ENCODE measurements at regions not wholly inside any gene's neighbourhood (a gene's known extent, or its start where the extent isn't known, plus 50 kb on each side); places are given as distances from the start of the nearest gene placed in this dataset.

GRCh38 chr14:101028971-101029667 is 125.6 kb upstream of the RTL1 start:
- intact Hi-C loops (cut with micrococcal nuclease), result no loop called here
- no peak overlapping the region for H3K4me3 ChIP-seq (ENCODE audit: low read length)
- Mint-ChIP-seq H3K27ac (no peak overlapping the region), H3K4me3 (no peak overlapping the region), H3K27me3 (ENCODE audit: low read depth in 2 of 2) (no peaks in the 10 kb centered on the region), H3K36me3 (no peaks in the 10 kb centered on the region), H3K9me3 (no peaks in the 10 kb centered on the region), H3K4me1 (no peaks in the 10 kb centered on the region)
- no peaks in the 10 kb centered on the region for H3K36me3 ChIP-seq (ENCODE audit: control insufficient read depth, insufficient read depth, low read length)
- no peak for TF ChIP-seq CTCF (IDR thresholded peaks at IDR 0.05)
- no peaks in the 10 kb centered on the region for H3K27me3 ChIP-seq (ENCODE audit: control insufficient read depth, insufficient read depth, low read length)
- no peak for DNase-seq
- H3K4me1 ChIP-seq (ENCODE audit: control insufficient read depth, insufficient read depth, low read length), result no peaks in the 10 kb centered on the region
- H3K27ac ChIP-seq (ENCODE audit: low read length), result no peak overlapping the region
- H3K9me3 ChIP-seq (ENCODE audit: control insufficient read depth, insufficient read depth, low read length), result no peaks in the 10 kb centered on the region
- no peak for ATAC-seq
- 91% methylated on average over 20 of the region's 20 CpGs for WGBS (ENCODE audit: insufficient coverage)

- no peaks in the 10 kb centered on the region for H3K9me3 Mint-ChIP-seq
- H3K36me3 ChIP-seq (ENCODE audit: control insufficient read depth, insufficient read depth, low read length), result no peaks in the 10 kb centered on the region
- no peaks in the 10 kb centered on the region for H3K36me3 Mint-ChIP-seq
- no peaks in the 10 kb centered on the region for H3K4me1 Mint-ChIP-seq
- no peak for TF ChIP-seq CTCF (IDR thresholded peaks at IDR 0.05)
- intact Hi-C loops (cut with micrococcal nuclease), result no loop called here
- H3K4me1 ChIP-seq (ENCODE audit: control insufficient read depth, insufficient read depth, low read length), result no peaks in the 10 kb centered on the region
- no peaks in the 10 kb centered on the region for H3K27me3 Mint-ChIP-seq (ENCODE audit: low read depth in 2 of 2)
- no peak overlapping the region for H3K27ac ChIP-seq (ENCODE audit: low read length)
- 90% methylated on average over 25 of the region's 25 CpGs for WGBS (ENCODE audit: insufficient coverage)
- H3K4me3 Mint-ChIP-seq, result no peak overlapping the region
- DNase-seq (no peak), ATAC-seq (no peak)
- no peak overlapping the region for H3K4me3 ChIP-seq (ENCODE audit: low read length)
- H3K27me3 ChIP-seq (ENCODE audit: control insufficient read depth, insufficient read depth, low read length), result no peaks in the 10 kb centered on the region
- H3K9me3 ChIP-seq (ENCODE audit: control insufficient read depth, insufficient read depth, low read length), result no peaks in the 10 kb centered on the region
- no peak overlapping the region for H3K27ac Mint-ChIP-seq
These were observed 126.3 kb upstream of the RTL1 start for GRCh38 chr14:101029668-101030290.

GRCh38 chr14:101030586-101030985 is 127.1 kb upstream of the RTL1 start:
- Histone ChIP-seq H3K9me3 (ENCODE audit: control insufficient read depth, insufficient read depth, low read length) (no peaks in the 10 kb centered on the region), H3K27me3 (ENCODE audit: control insufficient read depth, insufficient read depth, low read length) (no peaks in the 10 kb centered on the region), H3K4me3 (ENCODE audit: low read length) (no peak overlapping the region), H3K36me3 (ENCODE audit: control insufficient read depth, insufficient read depth, low read length) (no peaks in the 10 kb centered on the region), H3K27ac (ENCODE audit: low read length) (no peak overlapping the region), H3K4me1 (ENCODE audit: control insufficient read depth, insufficient read depth, low read length) (no peaks in the 10 kb centered on the region)
- H3K4me3 Mint-ChIP-seq, result no peak overlapping the region
- H3K27me3 Mint-ChIP-seq (ENCODE audit: low read depth in 2 of 2), result no peaks in the 10 kb centered on the region
- DNase-seq (no peak), ATAC-seq (no peak)
- 94% methylated on average over 14 of the region's 14 CpGs for WGBS (ENCODE audit: insufficient coverage)
- no peaks in the 10 kb centered on the region for H3K4me1 Mint-ChIP-seq
- TF ChIP-seq CTCF (IDR thresholded peaks at IDR 0.05), result no peak
- H3K27ac Mint-ChIP-seq, result no peak overlapping the region
- intact Hi-C loops (cut with micrococcal nuclease), result no loop called here
- no peaks in the 10 kb centered on the region for H3K36me3 Mint-ChIP-seq
- no peaks in the 10 kb centered on the region for H3K9me3 Mint-ChIP-seq

- DNase-seq (no peak), ATAC-seq (no peak)
- Mint-ChIP-seq H3K27me3 (ENCODE audit: low read depth in 2 of 2) (no peaks in the 10 kb centered on the region), H3K4me3 (no peak overlapping the region), H3K9me3 (no peaks in the 10 kb centered on the region), H3K27ac (no peak overlapping the region), H3K36me3 (no peaks in the 10 kb centered on the region), H3K4me1 (no peaks in the 10 kb centered on the region)
- WGBS (ENCODE audit: insufficient coverage), result 94% methylated on average over 12 of the region's 14 CpGs
- intact Hi-C loops (cut with micrococcal nuclease), result no loop called here
- no peaks in the 10 kb centered on the region for H3K36me3 ChIP-seq (ENCODE audit: control insufficient read depth, insufficient read depth, low read length)
- no peak overlapping the region for H3K4me3 ChIP-seq (ENCODE audit: low read length)
- TF ChIP-seq CTCF (IDR thresholded peaks at IDR 0.05), result no peak
- H3K27me3 ChIP-seq (ENCODE audit: control insufficient read depth, insufficient read depth, low read length), result no peaks in the 10 kb centered on the region
- H3K4me1 ChIP-seq (ENCODE audit: control insufficient read depth, insufficient read depth, low read length), result no peaks in the 10 kb centered on the region
- H3K9me3 ChIP-seq (ENCODE audit: control insufficient read depth, insufficient read depth, low read length), result no peaks in the 10 kb centered on the region
- no peak overlapping the region for H3K27ac ChIP-seq (ENCODE audit: low read length)
These were observed 127.7 kb upstream of the RTL1 start for GRCh38 chr14:101031186-101031585.
